WTC11 (cell line): ENCODE measurements at regions not wholly inside any gene's neighbourhood (a gene's known extent, or its start where the extent isn't known, plus 50 kb on each side); places are given as distances from the start of the nearest gene placed in this dataset.

ENCODE experiments used
- CTCF ChIP-seq: fragments of 200-600 bp; IDR thresholded peaks from 2 replicates; pipeline ENCODE4 v1.8.0; 2022; ENCODE audit warnings: antibody characterized with exemption
- E2F1 ChIP-seq: sonication (generic); formaldehyde crosslinking; IDR thresholded peaks from 2 replicates; pipeline ENCODE4 v1.8.0; 2022; ENCODE audit warnings: mild to moderate bottlenecking, missing genetic modification reagents
- HMGXB4 ChIP-seq: sonication (generic); formaldehyde crosslinking; IDR thresholded peaks from 2 replicates; pipeline ENCODE4 v1.8.1; 2023; ENCODE audit warnings: mild to moderate bottlenecking, moderate library complexity, missing genetic modification reagents
- MAX ChIP-seq: sonication (generic); formaldehyde crosslinking; IDR thresholded peaks from 2 replicates; pipeline ENCODE4 v1.8.0; 2022; ENCODE audit warnings: mild to moderate bottlenecking, missing genetic modification reagents
- NFE2L1 ChIP-seq: sonication (generic); formaldehyde crosslinking; IDR thresholded peaks from 2 replicates; pipeline ENCODE4 v1.8.1; 2023; ENCODE audit warnings: missing genetic modification reagents
- NR3C1 ChIP-seq: sonication (generic); formaldehyde crosslinking; conservative IDR thresholded peaks from 2 replicates; pipeline ENCODE4 v1.8.1; 2023; ENCODE audit warnings: low read depth, mild to moderate bottlenecking, missing genetic modification reagents
- SP1 ChIP-seq: sonication (generic); formaldehyde crosslinking; conservative IDR thresholded peaks from 2 replicates; pipeline ENCODE4 v1.8.1; 2022; ENCODE audit warnings: missing genetic modification reagents
- USF2 ChIP-seq: sonication (generic); formaldehyde crosslinking; IDR thresholded peaks from 2 replicates; pipeline ENCODE4 v1.8.1; 2023; ENCODE audit warnings: mild to moderate bottlenecking, missing genetic modification reagents, moderate library complexity
- ZBTB21 ChIP-seq: sonication (generic); formaldehyde crosslinking; IDR thresholded peaks from 2 replicates; pipeline ENCODE4 v1.8.1; 2023; ENCODE audit warnings: mild to moderate bottlenecking, missing genetic modification reagents, borderline replicate concordance

GRCh38 chr7:92997152-92997551 lies 120.6 kb downstream of the SAMD9 start:
- TF ChIP-seq NFE2L1 (CRISPR knock-in tag) (no peak), HMGXB4 (CRISPR knock-in tag) (no peak), CTCF (no peak), ZBTB21 (CRISPR knock-in tag) (no peak), USF2 (CRISPR knock-in tag) (no peak), E2F1 (no peak), NR3C1 (no peak), MAX (CRISPR knock-in tag) (no peak), SP1 (CRISPR knock-in tag) (no peak)
